ENCODE measurements at regions not wholly inside any gene's neighbourhood (a gene's known extent, or its start where the extent isn't known, plus 50 kb on each side); places are given as distances from the start of the nearest gene placed in this dataset.

GRCh38 chr16:63689068-63689467, 1432.8 kb downstream of the CDH11 start:
- Histone ChIP-seq H3K9me3 (replicated peaks; ENCODE audit: control insufficient read depth, insufficient read depth, low read length) (no peaks in the 10 kb centered on the region), H2AFZ (ENCODE audit: control insufficient read depth, low read depth, low read length) (no peak overlapping the region), H4K20me1 (ENCODE audit: control insufficient read depth, insufficient read depth) (no peaks in the 10 kb centered on the region), H3K4me1 (ENCODE audit: control insufficient read depth, insufficient read depth, low read length) (no peaks in the 10 kb centered on the region), H3K79me2 (ENCODE audit: control insufficient read depth, insufficient read depth, low read length) (no peaks in the 10 kb centered on the region), H3K9ac (ENCODE audit: control insufficient read depth, insufficient read depth, low read length) (no peak overlapping the region), H3K27me3 (replicated peaks in 1 of 2; ENCODE audit: control insufficient read depth in 2 of 2, insufficient read depth in 2 of 2, low read length in 1 of 2) (no peaks in the 10 kb centered on the region), H3K4me2 (ENCODE audit: control insufficient read depth, insufficient read depth) (no peak overlapping the region), H3K4me3 (no peak overlapping the region), H3K36me3 (ENCODE audit: control insufficient read depth in 2 of 2, insufficient read depth in 2 of 2, low read length in 1 of 2) (no peaks in the 10 kb centered on the region), H3K27ac (ENCODE audit: control insufficient read depth, insufficient read depth) (no peak overlapping the region)
- no TSS peak for BruUV-seq (replicated peaks)
- ATAC-seq (no peak), DNase-seq (ENCODE audit: low read depth, low spot score) (no peak), FAIRE-seq (no peak)
- TF ChIP-seq MEF2B (IDR thresholded peaks at IDR 0.05; ENCODE audit: partially characterized antibody, poor library complexity, severe bottlenecking): no peak
- TF ChIP-seq ZNF274 (IDR thresholded peaks at IDR 0.05; ENCODE audit: insufficient read depth, insufficient read length): no peak
- no peak for TF ChIP-seq CEBPZ (IDR thresholded peaks at IDR 0.05; ENCODE audit: low read depth, low read length)
- TF ChIP-seq CEBPB (IDR thresholded peaks at IDR 0.05; ENCODE audit: borderline replicate concordance in 1 of 2, low read depth in 2 of 2, low read length in 2 of 2): no peak
- TF ChIP-seq YY1 (IDR thresholded peaks at IDR 0.05; ENCODE audit: low read depth, low read length): no peak
- no peak for TF ChIP-seq FOS (IDR thresholded peaks at IDR 0.05; ENCODE audit: borderline replicate concordance, extremely low read depth, insufficient read length)
- TF ChIP-seq STAT3 (IDR thresholded peaks at IDR 0.05; ENCODE audit: low read depth, low read length): no peak
- TF ChIP-seq, protein P1, sequence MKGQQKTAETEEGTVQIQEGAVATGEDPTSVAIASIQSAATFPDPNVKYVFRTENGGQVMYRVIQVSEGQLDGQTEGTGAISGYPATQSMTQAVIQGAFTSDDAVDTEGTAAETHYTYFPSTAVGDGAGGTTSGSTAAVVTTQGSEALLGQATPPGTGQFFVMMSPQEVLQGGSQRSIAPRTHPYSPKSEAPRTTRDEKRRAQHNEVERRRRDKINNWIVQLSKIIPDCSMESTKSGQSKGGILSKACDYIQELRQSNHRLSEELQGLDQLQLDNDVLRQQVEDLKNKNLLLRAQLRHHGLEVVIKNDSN (IDR thresholded peaks at IDR 0.05; ENCODE audit: borderline replicate concordance, extremely low read length, insufficient read depth, low read depth, low read length): no peak
- TF ChIP-seq, protein P2, sequence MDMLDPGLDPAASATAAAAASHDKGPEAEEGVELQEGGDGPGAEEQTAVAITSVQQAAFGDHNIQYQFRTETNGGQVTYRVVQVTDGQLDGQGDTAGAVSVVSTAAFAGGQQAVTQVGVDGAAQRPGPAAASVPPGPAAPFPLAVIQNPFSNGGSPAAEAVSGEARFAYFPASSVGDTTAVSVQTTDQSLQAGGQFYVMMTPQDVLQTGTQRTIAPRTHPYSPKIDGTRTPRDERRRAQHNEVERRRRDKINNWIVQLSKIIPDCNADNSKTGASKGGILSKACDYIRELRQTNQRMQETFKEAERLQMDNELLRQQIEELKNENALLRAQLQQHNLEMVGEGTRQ (IDR thresholded peaks at IDR 0.05; ENCODE audit: borderline replicate concordance, low read depth, low read length): no peak
- no peak for TF ChIP-seq MTA2 (IDR thresholded peaks at IDR 0.05; ENCODE audit: low read depth)
- no peak for TF ChIP-seq JUNB (IDR thresholded peaks at IDR 0.05)
- TF ChIP-seq, protein P3, sequence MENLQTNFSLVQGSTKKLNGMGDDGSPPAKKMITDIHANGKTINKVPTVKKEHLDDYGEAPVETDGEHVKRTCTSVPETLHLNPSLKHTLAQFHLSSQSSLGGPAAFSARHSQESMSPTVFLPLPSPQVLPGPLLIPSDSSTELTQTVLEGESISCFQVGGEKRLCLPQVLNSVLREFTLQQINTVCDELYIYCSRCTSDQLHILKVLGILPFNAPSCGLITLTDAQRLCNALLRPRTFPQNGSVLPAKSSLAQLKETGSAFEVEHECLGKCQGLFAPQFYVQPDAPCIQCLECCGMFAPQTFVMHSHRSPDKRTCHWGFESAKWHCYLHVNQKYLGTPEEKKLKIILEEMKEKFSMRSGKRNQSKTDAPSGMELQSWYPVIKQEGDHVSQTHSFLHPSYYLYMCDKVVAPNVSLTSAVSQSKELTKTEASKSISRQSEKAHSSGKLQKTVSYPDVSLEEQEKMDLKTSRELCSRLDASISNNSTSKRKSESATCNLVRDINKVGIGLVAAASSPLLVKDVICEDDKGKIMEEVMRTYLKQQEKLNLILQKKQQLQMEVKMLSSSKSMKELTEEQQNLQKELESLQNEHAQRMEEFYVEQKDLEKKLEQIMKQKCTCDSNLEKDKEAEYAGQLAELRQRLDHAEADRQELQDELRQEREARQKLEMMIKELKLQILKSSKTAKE (IDR thresholded peaks at IDR 0.05; ENCODE audit: low read depth, poor library complexity, severe bottlenecking): no peak
- TF ChIP-seq CHD1 (IDR thresholded peaks at IDR 0.05; ENCODE audit: low read depth, low read length): no peak
- TF ChIP-seq, protein P4, sequence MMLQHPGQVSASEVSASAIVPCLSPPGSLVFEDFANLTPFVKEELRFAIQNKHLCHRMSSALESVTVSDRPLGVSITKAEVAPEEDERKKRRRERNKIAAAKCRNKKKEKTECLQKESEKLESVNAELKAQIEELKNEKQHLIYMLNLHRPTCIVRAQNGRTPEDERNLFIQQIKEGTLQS (IDR thresholded peaks at IDR 0.05; ENCODE audit: borderline replicate concordance, extremely low read depth, low read depth, low read length): no peak
- TF ChIP-seq ZNF217 (IDR thresholded peaks at IDR 0.05): no peak
- intact Hi-C loops (cut with micrococcal nuclease; ENCODE audit: unreplicated experiment): no loop called here
- CTCF ChIA-PET: interaction anchor here (0.8 kb wide), 1 partner anchor 25 kb away, joined by 3 read pairs; no protein-coding TSS in a partner anchor
- SMC1A ChIA-PET (ENCODE audit: uncharacterized antibody, unreplicated experiment): no interaction called here
- POLR2A ChIA-PET: no interaction called here
- in situ Hi-C loops (cut with MboI): no loop called here
- RAD21 ChIA-PET (ENCODE audit: unreplicated experiment): no interaction called here
- 56% methylated on average over 4 of the region's 4 CpGs for WGBS (ENCODE audit: insufficient coverage, insufficient replicate concordance, low lambda C conversion rate, missing lambda C conversion rate)
